Suppressor macrophage (primary cell): ENCODE measurements at regions not wholly inside any gene's neighbourhood (a gene's known extent, or its start where the extent isn't known, plus 50 kb on each side); places are given as distances from the start of the nearest gene placed in this dataset.
"Not testable (repeated sequence)": the region's sequence is repeated elsewhere in the genome, so short reads cannot be mapped to it uniquely, and the experiment has no call there.

ENCODE experiments used
- DNase-seq, 4 experiments: peaks; one replicate each; pipeline ENCODE4 v3.0.0-alpha.2; 2020 to 2022

DNA sequence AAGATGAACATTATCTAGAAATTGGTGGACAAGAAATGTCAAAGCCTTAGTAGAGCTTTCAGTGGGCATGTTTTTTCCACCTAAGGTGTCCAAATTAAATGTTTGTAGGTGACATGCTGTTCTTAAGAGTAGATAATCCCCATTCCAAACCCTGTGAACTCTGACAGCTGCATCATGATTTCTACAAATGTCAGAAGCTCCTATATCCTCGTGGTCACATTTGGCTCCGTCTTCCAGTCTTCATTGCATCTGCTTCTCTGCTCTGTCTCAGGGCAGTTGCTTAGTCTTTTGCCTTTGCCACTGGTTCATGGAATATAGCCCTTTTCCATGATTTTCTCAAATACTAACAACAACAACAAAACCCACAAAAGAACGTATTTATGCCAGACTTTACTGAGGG, 234.5 kb downstream of the DLEU7 start:
- no peak for DNase-seq

DNA sequence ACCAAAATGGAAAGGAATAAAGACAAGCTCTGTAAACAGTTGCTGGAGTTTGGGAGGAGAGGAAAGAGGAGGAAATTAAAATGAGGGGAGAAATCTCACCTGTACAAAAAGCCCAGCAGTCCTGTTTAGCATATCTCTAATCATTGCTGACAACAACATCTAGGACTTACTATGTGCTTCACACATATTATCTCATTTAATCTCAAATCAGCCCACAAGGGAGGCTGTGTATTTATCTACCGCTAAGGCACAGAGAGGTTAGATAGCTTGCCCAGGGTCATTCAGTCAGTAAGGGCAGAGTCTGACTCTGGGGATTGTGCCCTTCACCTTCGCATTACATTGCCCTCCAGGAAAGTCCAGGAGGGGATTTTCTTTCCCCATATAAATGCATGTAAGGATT, 233.3 kb downstream of the DLEU7 start:
- DNase-seq = no peak

DNA sequence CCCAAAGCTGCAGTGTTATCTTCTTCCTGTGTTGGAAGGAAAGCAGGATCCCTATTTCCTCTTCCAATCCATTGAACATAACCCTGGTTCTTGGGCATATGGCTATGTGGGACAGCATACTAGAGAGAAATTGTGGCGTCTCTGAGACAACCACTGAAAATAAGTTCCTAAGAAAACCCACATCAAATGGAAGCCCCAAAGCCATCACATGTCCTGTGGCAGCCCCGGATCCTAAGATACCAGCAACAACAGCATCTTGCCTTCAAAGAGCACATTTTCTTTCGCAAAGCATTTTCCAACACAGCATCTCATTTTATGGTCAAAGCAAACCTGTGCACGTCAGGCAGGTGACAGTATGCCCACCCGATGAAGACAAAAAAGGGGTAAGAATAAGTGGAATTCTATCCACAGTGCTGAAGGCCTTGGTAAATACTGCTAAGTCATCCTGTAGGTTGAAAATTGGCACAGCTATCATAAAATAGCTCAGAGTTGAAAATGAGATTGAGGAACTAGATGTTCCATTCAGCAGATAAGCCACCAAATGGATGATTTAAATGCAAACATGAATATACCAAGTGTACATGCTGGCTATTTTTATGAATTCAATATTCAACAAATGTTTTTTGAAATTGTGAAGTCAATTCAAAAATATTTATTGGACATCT, 232.2 kb downstream of the DLEU7 start:
- peak in 1 of 4 experiments; percentile 24 for DNase-seq

DNA sequence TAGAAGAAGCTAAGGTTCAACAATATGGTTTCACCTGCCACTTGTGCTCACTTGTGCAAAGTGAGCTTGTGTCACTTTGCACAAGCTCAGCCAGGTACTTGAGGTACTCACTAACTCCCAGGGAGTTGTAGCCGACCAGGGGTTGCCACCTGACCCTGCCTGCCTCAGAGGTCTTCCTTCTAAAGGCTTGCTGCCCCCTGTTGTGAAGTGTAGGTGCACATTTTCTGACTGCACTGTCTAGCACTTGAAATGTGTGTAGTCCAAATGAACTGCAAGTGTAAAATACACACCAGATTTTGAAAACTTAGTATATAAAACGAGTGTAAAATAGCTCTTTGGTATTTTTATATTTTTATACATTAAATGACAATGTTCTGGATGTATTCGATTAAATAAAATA, 230.8 kb downstream of the DLEU7 start:
- no peak for DNase-seq

DNA sequence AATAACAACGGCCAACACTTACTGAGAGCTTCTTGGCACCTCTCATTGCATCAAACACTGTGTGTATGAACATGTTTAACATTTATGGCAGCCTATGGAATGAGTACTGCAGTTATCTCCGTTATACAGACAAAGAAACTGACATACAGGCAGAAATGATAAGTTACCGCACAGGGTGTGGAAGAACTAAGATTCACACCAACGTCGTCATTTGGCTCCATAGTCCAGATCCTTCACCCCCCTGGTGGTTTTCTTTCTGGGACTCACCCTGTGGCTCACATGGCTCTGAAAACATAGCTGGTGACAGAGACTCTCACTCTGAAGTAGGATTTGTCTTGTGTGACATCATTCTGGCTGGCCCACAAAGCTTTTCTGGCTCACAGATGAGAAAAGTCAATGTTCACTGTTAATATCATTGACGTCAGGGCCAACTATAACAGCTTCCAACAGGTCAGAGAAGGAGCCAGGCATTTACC, 230.1 kb downstream of the DLEU7 start:
- DNase-seq = no peak

DNA sequence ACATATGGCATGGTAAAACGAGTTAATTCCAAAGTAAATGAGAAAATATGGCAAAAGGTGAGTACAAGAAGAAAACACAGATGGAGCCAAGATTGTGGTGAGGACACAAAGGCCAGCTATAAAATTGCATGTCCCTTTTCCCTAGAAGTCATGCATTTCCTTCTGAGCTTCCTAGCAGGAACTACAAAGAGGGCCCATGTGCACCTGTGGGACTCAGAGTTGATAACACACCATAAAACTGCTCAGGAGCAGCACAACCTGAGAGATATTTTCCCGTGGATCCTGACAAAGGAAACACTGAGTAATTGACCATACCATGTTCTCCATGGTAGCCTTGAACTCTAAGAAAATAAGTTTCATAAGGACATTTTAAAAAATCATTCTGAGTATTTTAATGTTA, 228.3 kb downstream of the DLEU7 start:
- DNase-seq = no peak

DNA sequence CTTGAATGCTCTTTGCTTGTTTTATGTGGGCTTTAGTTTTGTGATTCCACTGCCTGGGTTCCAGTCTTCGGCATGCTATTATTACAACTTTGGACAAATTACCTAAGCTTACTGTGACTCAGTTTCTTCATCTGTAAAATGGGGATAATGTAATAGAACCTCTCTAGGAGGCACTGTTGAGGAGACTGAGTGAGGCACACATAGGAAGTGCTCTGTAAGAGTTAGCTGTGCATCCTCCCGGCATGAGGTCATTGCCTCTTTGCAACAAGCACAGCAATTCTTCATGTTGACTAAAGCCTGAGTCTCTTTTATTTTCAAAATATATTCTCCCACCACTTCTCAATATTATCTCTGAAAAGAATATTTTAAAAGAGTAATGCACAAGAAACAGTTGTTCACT, 227.4 kb downstream of the DLEU7 start:
- DNase-seq = peak; percentile 15 to 42 (median 36)

DNA sequence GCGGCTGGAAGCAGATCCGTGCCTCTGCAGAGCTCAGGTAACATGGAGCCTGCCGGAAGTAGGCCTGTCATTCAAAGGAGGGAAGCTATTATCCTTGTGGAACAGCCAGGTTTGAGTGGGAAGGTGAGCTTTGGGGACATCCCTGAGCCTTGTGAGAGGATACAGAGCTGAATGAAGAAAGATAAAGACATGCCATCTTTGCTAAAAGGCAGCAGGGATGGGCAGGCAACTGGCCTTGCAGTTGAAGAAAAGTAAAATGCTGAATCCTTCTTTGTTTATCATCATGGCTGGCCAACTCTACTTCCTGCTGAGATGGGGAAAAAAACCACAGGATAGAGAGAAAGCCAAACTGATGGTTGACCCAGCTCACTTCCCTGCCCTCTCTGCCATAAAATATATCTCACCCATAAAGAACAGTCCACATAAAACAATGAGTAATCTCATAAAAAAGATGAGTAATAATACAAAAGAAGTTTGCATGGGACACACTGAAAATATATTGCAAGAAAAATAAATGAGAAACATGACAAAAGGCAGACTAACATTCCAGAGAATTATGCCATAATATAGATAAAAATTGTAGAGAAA, 226.3 kb downstream of the DLEU7 start:
- DNase-seq = peak in 2 of 4 experiments; percentile 9 to 30

DNA sequence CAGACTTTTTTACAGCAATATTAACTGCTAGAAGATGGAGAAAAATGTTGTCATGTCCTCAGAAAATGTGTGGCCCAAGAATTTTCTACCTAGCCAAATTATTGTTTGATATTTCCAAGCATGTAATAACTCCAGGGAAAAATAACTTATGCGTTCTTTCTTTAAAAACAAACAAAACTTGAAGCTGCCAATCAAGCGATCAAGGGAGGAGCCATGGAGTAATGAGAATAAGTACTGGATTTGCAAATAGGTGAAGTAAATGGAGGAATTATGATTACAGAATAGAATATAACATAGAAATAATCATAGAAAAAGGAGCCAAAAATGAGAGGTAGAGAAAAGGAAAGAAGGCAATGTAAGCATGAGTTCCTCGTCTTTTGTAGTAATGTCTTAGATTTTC, 225.3 kb downstream of the DLEU7 start:
- DNase-seq = no peak

DNA sequence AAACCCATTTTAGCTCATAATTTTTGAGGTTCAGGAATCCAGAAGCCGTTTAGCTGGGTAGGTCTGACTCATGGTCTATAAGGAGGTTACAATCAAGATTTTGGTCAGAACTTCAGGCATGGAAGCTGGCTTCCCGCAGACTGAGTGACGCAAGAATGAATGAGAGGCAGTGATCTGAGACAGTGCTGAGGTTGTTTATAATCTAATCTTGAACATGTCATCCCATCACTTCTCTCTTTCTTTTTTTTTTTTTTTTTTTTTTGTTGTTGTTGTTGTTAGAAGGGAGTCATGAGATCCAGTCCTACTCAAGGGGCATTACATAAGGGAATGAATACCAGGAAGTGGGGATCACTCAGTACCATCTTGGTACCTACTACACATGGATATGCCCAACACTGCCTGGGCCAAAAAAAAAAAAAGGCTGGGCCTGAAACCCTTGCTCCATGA, 217.4 kb downstream of the DLEU7 start:
- peak; percentile 81 to 93 (median 84) for DNase-seq

DNA sequence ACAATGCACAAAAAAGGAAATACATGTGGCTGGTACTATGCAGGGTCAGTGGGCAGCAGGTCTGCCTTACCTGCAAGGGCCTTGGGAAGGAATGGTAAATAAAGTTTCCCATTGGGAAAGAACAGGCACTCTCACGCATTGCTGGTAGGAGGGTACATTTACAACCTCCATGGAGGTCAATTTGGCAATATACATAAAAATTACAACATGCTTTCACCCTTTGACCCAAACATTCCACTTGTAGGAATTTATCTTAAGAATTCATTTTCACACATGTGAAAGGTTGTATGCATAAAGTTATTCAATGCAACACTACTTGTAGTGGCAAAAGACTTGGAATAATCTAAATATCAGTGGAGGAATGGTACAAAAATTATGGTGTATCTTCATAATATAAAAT, 216.4 kb downstream of the DLEU7 start:
- no peak for DNase-seq

DNA sequence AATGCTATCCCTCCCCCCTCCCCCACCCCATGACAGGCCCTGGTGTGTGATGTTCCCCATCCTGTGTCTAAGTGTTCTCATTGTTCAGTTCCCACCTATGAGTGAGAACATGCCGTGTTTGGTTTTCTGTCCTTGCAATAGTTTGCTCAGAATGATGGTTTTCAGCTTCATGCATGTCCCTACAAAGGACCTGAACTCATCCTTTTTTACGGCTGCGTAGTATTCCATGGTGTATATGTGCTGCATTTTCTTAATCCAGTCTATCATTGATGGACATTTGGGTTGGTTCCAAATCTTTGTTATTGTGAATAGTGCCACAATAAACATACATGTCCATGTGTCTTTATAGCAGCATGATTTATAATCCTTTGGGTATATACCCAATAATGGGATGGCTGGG, 215.0 kb downstream of the DLEU7 start:
- DNase-seq = not testable (repeated sequence)

DNA sequence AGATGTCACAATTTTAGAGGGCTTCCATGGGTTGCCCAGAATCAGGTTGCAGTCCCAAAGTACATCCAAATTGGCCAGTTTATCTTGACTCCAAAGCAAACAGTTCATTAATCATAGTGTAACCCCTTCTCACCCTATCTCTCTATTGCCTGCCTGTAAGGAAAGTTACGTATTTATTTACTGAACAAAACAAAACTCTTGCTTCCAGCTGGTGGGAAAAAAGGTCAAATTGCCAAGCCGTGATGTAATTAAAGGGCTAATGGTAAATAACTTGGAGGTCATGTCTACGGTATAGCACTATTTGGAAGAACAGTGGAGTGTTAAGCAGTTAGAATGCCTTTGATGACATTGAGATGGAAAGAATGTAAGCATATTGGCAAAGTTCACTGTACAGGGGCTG, 214.0 kb downstream of the DLEU7 start:
- no peak for DNase-seq

DNA sequence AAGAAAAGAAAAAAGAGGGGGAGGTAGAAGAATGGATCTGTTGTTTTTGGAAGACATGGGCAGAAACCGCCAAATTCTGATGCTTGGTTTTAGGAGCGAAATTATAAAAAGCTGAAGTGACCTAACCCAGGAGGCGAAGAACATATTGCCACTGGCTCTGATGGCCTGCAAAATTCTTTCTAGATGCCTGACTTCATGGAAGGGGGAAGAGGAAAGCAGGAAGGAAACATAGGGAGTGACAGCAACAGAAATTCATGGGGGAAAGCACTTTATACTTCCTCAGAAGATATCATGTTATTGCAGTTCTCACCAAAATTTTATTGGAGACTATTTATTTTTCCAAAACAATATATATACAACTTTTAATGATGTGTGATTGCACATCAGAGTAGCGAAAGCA, 213.5 kb downstream of the DLEU7 start:
- peak; percentile 24 to 75 (median 55) for DNase-seq

DNA sequence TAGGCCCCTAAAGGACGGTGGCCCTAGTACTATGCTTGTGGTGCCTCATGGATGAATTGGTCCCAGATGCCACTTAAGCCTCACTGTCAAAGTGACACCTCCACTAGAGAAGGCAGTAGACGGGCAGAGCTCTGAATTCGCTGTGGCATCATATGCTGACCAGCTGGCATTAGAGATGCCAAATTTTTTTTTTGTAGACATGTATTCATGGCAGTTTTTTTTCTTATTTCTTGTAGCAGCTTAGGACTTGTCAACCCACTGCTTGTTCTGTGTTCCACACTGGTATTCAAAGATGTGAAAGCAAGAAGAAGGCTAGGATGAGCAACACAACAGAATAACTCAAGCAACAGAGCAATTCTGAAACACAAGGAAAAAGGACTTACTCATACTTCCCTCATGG, 212.5 kb downstream of the DLEU7 start:
- DNase-seq = no peak

DNA sequence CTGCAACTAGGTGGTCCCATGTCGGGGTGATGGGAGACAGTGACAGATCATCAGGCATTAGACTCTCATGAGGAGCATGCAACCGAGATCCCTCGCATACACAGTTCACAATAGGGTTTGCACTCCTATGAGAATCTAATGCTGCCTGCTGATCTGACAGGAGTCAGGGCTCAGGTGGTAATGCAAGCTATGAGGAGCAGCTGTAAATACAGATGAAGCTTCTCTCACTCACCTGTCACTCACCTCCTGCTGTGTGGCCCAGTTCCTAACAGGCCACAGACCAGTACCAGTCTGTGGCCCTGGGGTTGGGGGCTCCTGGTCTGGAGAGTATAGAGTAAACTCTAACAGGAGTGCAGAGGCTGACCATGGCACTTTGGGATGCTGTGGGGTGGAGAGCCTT, 209.2 kb downstream of the DLEU7 start:
- no peak for DNase-seq

DNA sequence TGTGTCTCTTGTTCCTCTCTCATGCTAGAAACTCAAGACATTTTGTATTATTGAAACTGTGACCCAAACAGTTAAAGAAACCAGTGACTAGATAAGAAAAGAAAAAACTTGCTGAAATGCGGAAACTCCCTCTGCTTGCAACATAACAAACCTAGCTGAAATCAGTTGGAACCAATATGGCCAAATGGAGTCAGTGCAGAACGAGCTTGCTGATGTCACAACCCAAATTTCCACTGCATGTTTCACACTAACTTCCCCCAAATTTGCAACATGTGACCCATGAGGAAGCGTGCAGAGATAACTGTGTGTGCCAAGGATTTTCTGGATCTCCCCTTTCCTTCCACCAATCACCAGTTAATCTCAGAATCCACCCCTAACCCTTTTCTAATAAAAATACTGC, 208.0 kb downstream of the DLEU7 start:
- peak; percentile 91 to 99 (median 95) for DNase-seq

DNA sequence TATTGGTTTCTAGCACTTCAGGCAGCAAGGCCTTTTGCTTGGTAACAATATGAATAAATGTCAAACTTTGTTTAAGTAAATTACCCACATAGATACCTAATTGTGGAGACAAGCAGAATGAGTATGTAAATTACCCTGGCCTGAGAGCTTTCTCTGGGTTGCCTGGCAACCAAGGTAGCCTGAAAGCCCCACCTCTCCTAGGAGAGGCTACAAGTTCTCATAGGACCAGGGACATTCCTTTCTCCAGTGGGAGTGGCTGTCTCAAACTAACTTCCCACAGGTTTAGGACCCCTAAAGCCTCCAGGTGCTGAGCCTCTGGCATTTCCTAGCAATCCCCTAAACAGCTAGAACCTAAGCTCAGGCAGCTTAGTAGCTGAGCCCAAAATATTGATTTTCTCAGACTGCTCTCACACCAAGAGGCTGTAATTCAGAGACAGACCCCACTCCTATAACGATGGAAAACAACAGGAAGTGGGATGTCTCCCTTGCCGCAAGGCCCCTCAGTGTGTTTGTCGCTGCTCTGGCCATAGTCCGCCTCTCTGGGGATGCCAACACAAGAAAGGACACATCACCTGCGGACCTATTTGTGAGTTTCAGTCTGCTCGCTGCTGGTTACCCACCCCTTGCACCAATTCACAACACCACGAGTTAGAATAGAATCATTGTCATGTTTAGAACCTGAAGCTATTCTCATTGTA, 207.3 kb downstream of the DLEU7 start:
- peak in 1 of 4 experiments; percentile 39 for DNase-seq

DNA sequence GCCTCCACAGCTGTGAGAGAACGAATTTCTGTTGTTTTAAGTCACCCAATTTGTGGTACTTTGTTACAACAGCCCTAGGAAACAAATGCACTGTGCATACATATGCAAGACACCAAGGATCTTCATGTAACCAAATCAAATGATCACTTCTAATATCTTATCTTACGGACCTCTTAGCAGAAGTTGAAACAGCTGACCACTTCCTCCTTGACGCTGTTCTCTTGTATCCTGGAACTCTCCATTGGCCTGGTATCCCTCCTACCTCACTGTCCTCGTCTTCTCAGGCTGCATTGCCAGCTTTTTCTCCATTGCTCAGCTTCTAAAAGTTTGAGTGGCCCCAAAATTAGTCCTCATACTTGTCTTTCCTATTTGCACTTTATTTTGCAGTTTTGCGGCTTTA, 200.4 kb downstream of the DLEU7 start:
- peak; percentile 34 to 63 (median 58) for DNase-seq

DNA sequence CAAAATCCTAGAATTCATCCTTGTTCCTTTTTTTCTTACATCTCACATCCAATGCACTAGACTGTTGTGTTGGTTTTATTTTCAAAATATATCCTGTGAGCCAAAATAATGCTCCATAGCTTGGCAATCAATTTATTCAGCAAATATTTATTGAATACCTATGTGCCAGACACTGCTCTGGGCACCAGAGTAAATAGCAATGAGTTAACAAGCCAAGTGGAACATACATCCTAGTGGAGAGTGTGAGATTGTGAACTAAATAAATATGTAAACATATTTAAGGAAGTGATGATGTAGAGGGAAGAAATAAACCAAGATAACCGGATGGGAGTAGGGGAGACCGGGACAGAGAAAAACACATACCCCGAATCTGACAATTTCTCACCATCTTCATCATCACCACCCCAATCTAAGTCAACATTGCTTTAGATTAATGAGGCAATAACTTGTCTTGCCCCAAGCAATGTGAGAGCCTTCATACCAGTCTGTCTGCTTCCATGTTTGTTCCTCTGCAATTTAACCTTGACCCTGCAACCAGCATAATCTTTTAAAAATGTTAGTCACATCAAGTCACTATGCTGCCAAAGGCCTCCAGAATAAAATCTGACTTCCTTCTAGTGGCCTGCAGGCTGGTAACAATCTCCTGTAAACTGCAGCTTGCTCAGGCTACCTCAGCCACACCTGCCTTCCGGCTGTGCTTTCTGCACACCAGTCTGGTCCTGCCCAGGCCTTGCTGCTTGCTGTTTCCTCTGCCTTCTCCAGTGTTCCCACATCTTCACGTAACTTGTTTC, 199.2 kb downstream of the DLEU7 start:
- DNase-seq = no peak

DNA sequence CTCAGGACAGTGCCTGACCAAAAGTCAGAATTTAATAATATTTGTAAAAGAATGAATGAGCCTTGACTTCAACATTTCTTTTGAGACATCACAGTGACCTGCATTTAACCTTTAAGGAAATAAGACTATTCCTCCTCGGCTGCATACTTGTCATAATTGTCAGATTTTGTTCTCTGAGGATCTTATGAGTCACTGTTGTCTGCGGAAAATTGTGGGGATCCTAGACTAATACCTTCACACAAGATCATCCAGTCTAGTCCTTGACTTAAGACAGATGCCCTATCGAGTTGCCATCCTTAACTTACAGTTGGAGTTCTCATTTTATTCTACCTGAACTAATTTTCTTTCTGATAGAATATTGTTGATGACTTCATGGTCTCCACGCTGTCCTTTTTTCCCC, 198.4 kb downstream of the DLEU7 start:
- no peak for DNase-seq

DNA sequence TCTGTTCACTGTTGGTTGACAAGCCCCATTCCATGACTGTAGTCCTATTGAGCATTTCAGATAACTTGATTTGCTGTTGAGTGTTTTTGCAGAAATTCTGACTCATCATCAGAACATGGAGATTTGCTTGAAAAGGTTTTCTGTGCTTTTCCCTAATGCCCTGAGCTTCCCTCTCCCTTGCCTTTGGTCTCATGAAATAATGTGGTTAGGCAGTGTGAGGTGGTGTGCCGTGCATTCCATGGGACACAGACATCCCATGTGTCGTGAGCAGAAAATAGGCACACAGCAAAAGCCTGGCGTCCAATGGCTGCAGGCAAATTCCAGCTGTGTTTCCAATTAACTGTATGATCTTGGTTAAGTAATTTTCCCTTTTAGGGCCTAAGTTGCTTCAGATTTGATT, 197.4 kb downstream of the DLEU7 start:
- no peak for DNase-seq

DNA sequence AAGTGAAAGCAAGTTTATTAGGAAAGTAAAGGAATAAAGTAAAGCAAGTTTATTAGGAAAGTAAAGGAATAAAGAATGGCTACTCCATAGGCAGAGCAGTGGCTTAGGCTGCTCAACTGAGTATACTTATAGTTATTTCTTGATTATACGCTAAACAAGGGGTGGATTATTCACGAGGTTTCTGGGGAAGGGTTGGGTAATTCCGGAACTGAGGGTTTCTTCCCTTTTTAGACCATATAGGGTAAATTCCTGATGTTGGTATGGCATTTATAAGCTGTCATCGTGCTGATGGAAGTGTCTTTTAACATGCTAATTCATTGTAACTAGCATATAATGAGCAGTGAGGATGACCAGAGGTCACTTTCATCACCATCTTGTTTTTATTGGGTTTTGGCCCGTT, 194.3 kb downstream of the DLEU7 start:
- DNase-seq = peak in 3 of 4 experiments; percentile 12 to 32 (median 16)
